Endothelial cell of umbilical vein (primary cell): ENCODE measurements at regions not wholly inside any gene's neighbourhood (a gene's known extent, or its start where the extent isn't known, plus 50 kb on each side); places are given as distances from the start of the nearest gene placed in this dataset.

Experiments used
- BruUV-seq: library from RNA; stranded (reverse); fragments of 400-500 nt; replicated peaks from 2 replicates; lab custom pipeline; 2021; lab: Mats Ljungman, UMichigan
- CTCF ChIA-PET: fragments of 300-600, 350-600 bp; sonication (Branson Sonifier 250); formaldehyde crosslinking; loops from one replicate; lab custom pipeline; 2021; ENCODE audit warnings: antibody characterized with exemption, inconsistent platforms; lab: Charles Lee
- POLR2A ChIA-PET: fragments of 300-600, 350-600 bp; sonication (Branson Sonifier 250); formaldehyde crosslinking; loops from one replicate; lab custom pipeline; 2021; ENCODE audit warnings: antibody characterized with exemption, inconsistent platforms; lab: Charles Lee
- DNase-seq: peaks from one replicate; pipeline ENCODE4 v3.0.0-alpha.2; 2011; ENCODE audit warnings: low read depth, low spot score
- FAIRE-seq: peaks from 2 replicates; lab custom pipeline; 2011; peaks lifted over from hg19 to GRCh38; lab: Jason Lieb, UNC
- H2AFZ ChIP-seq: 2 replicates; pipeline ENCODE4 v1.6.0; 2012; ENCODE audit warnings: low read depth, low read length, control low read depth, inconsistent platforms
- H3K27ac ChIP-seq: 2 replicates; pipeline ENCODE4 v1.5.1; 2011; ENCODE audit warnings: low read depth, mild to moderate bottlenecking, control low read depth, low read length, moderate library complexity; ENCODE audit not compliant: insufficient read depth
- H3K27me3 ChIP-seq, 2 experiments: 2 replicates each; pipeline versions ENCODE4 v1.6.0 to v1.6.1; 2011; ENCODE audit warnings: low read length in 2 of 2, mixed read lengths in 1 of 2; ENCODE audit not compliant: control insufficient read depth in 2 of 2, insufficient read depth in 2 of 2
- H3K36me3 ChIP-seq, 2 experiments: 2 replicates in 1 of 2; 3 replicates in 1 of 2; pipeline ENCODE4 v1.5.1; 2011; ENCODE audit warnings: low read length in 2 of 2, mild to moderate bottlenecking in 1 of 2, moderate library complexity in 1 of 2; ENCODE audit not compliant: control insufficient read depth in 2 of 2, insufficient read depth in 2 of 2; ENCODE audit errors: extremely low read depth in 1 of 2
- H3K4me1 ChIP-seq: 3 replicates; pipeline ENCODE4 v1.5.1; 2011; ENCODE audit warnings: mild to moderate bottlenecking, low read length; ENCODE audit not compliant: control insufficient read depth, insufficient read depth; ENCODE audit errors: extremely low read depth
- H3K4me2 ChIP-seq: 2 replicates; pipeline ENCODE4 v1.6.1; 2011; ENCODE audit warnings: low read length, control low read depth, mixed read lengths; ENCODE audit not compliant: insufficient read depth
- H3K4me3 ChIP-seq, 3 experiments: fragments of 200-600 bp in 1 of 3; sonication (generic), shearing (Covaris generic) in 1 of 3; replicated peaks in 1 of 3; 2 replicates each; pipeline ENCODE4 v1.5.1; 2011 to 2016; ENCODE audit warnings: control low read depth in 3 of 3, low read length in 3 of 3, mild to moderate bottlenecking in 2 of 3, inconsistent platforms in 1 of 3, low read depth in 1 of 3, moderate library complexity in 1 of 3; ENCODE audit not compliant: insufficient read depth in 1 of 3
- H3K79me2 ChIP-seq: 2 replicates; pipeline ENCODE4 v1.6.0; 2012; ENCODE audit warnings: low read length, inconsistent platforms; ENCODE audit not compliant: control insufficient read depth, insufficient read depth
- H3K9ac ChIP-seq: replicated peaks from 2 replicates; pipeline ENCODE3; 2011; ENCODE audit warnings: low read length, control low read depth; ENCODE audit not compliant: insufficient read depth; ENCODE audit errors: extremely low read depth
- H3K9me1 ChIP-seq: replicated peaks from 3 replicates; pipeline ENCODE4 v1.6.0; 2011; ENCODE audit warnings: mild to moderate bottlenecking, low read length; ENCODE audit not compliant: control insufficient read depth, insufficient read depth; ENCODE audit errors: extremely low read depth
- H3K9me3 ChIP-seq: replicated peaks from 2 replicates; pipeline ENCODE4 v1.5.1; 2012; ENCODE audit warnings: low read length, inconsistent platforms; ENCODE audit not compliant: control insufficient read depth, insufficient read depth
- H4K20me1 ChIP-seq: replicated peaks from 2 replicates; pipeline ENCODE3; 2011; ENCODE audit warnings: mild to moderate bottlenecking, low read length; ENCODE audit not compliant: control insufficient read depth, insufficient read depth; ENCODE audit errors: extremely low read depth
- CTCF ChIP-seq, 2 donors: IDR thresholded peaks; 1 replicate in 1 of 2; 2 replicates in 1 of 2; pipeline ENCODE4 v1.5.1; 2011; ENCODE audit warnings: low read length in 2 of 2, mild to moderate bottlenecking in 2 of 2, moderate library complexity in 2 of 2, control low read depth in 1 of 2, inconsistent platforms in 1 of 2, low read depth in 1 of 2; ENCODE audit not compliant: insufficient read depth in 1 of 2; ENCODE audit errors: extremely low read depth in 1 of 2
- EZH2 ChIP-seq: IDR thresholded peaks from 2 replicates; pipeline ENCODE4 v1.6.1; 2012; ENCODE audit warnings: borderline replicate concordance, low read depth, mild to moderate bottlenecking, moderate library complexity, low read length, inconsistent platforms; ENCODE audit not compliant: severe bottlenecking
- FOS ChIP-seq: IDR thresholded peaks from 2 replicates; pipeline ENCODE4 v1.6.1; 2011; ENCODE audit warnings: mild to moderate bottlenecking, low read length, moderate library complexity, borderline replicate concordance; ENCODE audit not compliant: insufficient read depth
- GATA2 ChIP-seq: IDR thresholded peaks from 2 replicates; pipeline ENCODE4 v1.7.0; 2011; ENCODE audit warnings: low read depth, mild to moderate bottlenecking, moderate library complexity, mixed read lengths, low read length; ENCODE audit not compliant: insufficient read length, insufficient read depth
- JUN ChIP-seq: IDR thresholded peaks from 2 replicates; pipeline ENCODE4 v1.6.1; 2011; ENCODE audit warnings: borderline replicate concordance, low read depth; ENCODE audit not compliant: insufficient read length, insufficient read depth
- MAX ChIP-seq: IDR thresholded peaks from 2 replicates; pipeline ENCODE4 v1.6.1; 2011; ENCODE audit not compliant: insufficient read depth, insufficient read length
- MYC ChIP-seq: IDR thresholded peaks from one replicate; pipeline ENCODE4 v1.6.1; 2011; ENCODE audit warnings: mild to moderate bottlenecking, low read depth, low read length
- POLR2A ChIP-seq: IDR thresholded peaks from 2 replicates; pipeline ENCODE4 v1.6.1; 2012; ENCODE audit warnings: low read depth, mild to moderate bottlenecking, control low read depth, low read length
- POLR2AphosphoS5 ChIP-seq: IDR thresholded peaks from 2 replicates; pipeline ENCODE4 v1.6.1; 2012; ENCODE audit warnings: low read depth, mild to moderate bottlenecking, control low read depth, low read length, moderate library complexity; ENCODE audit not compliant: insufficient read depth
- dilution Hi-C: fragments of 300-500 bp; cut with MboI; formaldehyde crosslinking; loops from one replicate; pipeline ENCODE4 v1.15.0; 2019; ENCODE audit warnings: low sequenced_read_pairs; ENCODE audit not compliant: extremely low pct_ligation_motif_present
- intact Hi-C: fragments of 100-400 bp; cut with micrococcal nuclease; formaldehyde crosslinking; loops from one replicate; pipeline ENCODE4 v1.10.0; 2022

GRCh38 chr10:90327611-90328010 lies 530.2 kb downstream of the HTR7 start:
- DNase-seq: no peak
- dilution Hi-C loops (no loop called here), intact Hi-C loops (no loop called here)
- no peak for FAIRE-seq
- H3K27me3 ChIP-seq: peaks cover 0 to 3% of the 10 kb centered on the region in 2 experiments
- H3K4me3 ChIP-seq: no peak overlapping the region
- H4K20me1 ChIP-seq: no peaks in the 10 kb centered on the region
- no peaks in the 10 kb centered on the region for H3K9me1 ChIP-seq
- H3K27ac ChIP-seq: no peak overlapping the region
- H2AFZ ChIP-seq: no peak overlapping the region
- ChIA-PET POLR2A (no interaction called here), CTCF (no interaction called here)
- no peaks in the 10 kb centered on the region for H3K36me3 ChIP-seq
- H3K79me2 ChIP-seq: no peaks in the 10 kb centered on the region
- BruUV-seq: no TSS peak
- no peaks in the 10 kb centered on the region for H3K9me3 ChIP-seq
- no peak overlapping the region for H3K4me2 ChIP-seq
- H3K9ac ChIP-seq: no peak overlapping the region
- TF ChIP-seq CTCF (IDR thresholded peaks at IDR 0.05; ENCODE audit: extremely low read depth in 1 of 2, insufficient read depth in 1 of 2, low read depth in 1 of 2, low read length in 2 of 2) (no peak), MAX (no peak), POLR2AphosphoS5 (no peak), GATA2 (no peak), POLR2A (no peak), JUN (no peak), FOS (no peak), EZH2 (no peak), MYC (no peak)
- H3K4me1 ChIP-seq: no peaks in the 10 kb centered on the region
